Loucy (cell line): ENCODE measurements at regions not wholly inside any gene's neighbourhood (a gene's known extent, or its start where the extent isn't known, plus 50 kb on each side); places are given as distances from the start of the nearest gene placed in this dataset.

Source experiments
- EZH2phosphoT487 ChIP-seq: fragments of 200-600 bp; IDR thresholded peaks from 2 replicates; pipeline ENCODE4 v1.6.1; 2018; ENCODE audit warnings: antibody characterized with exemption, mild to moderate bottlenecking, moderate library complexity, borderline replicate concordance
- TF ChIP-seq, protein P1 (sequence below): fragments of 200-600 bp; sonication (generic); conservative IDR thresholded peaks from 2 replicates; pipeline ENCODE4 v1.5.1; 2014; ENCODE audit warnings: mild to moderate bottlenecking, antibody characterized with exemption, low read length

DNA sequence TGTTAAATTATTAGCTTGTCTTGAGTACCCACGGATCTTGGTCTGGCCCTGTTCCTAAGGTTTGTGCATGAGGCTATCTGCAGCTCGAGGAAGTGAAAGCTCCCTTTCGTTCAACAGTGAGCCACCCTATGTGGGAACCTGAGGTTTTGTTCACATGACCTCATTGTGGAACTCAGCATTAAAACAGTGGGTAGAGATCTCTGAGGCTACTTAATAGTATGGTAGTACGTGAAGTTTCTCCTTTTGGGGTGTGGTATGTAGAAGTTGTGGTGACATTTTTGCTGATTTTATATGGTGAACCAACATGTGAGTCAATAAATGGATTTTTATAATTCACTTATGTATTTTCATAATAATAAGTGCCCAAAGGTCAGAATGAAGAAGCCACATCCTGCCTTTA is 252.7 kb upstream of the FERD3L start:
- TF ChIP-seq EZH2phosphoT487, result no peak
- TF ChIP-seq, protein P1, sequence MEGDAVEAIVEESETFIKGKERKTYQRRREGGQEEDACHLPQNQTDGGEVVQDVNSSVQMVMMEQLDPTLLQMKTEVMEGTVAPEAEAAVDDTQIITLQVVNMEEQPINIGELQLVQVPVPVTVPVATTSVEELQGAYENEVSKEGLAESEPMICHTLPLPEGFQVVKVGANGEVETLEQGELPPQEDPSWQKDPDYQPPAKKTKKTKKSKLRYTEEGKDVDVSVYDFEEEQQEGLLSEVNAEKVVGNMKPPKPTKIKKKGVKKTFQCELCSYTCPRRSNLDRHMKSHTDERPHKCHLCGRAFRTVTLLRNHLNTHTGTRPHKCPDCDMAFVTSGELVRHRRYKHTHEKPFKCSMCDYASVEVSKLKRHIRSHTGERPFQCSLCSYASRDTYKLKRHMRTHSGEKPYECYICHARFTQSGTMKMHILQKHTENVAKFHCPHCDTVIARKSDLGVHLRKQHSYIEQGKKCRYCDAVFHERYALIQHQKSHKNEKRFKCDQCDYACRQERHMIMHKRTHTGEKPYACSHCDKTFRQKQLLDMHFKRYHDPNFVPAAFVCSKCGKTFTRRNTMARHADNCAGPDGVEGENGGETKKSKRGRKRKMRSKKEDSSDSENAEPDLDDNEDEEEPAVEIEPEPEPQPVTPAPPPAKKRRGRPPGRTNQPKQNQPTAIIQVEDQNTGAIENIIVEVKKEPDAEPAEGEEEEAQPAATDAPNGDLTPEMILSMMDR, result no peak
